ENCODE measurements at regions not wholly inside any gene's neighbourhood (a gene's known extent, or its start where the extent isn't known, plus 50 kb on each side); places are given as distances from the start of the nearest gene placed in this dataset.

GRCh38 chr6:91590191-91590590 is 1003.3 kb upstream of the MAP3K7 start (continued):
- no peak for TF ChIP-seq CTCF (IDR thresholded peaks at IDR 0.05; ENCODE audit: control extremely low read depth in 1 of 3, insufficient read depth in 1 of 3, low read depth in 1 of 3, low read length in 3 of 3)
- TF ChIP-seq TEAD4 (IDR thresholded peaks at IDR 0.05; ENCODE audit: low read depth, low read length), result no peak
- no peak for TF ChIP-seq EZH2 (IDR thresholded peaks at IDR 0.05; ENCODE audit: low read depth, low read length, severe bottlenecking)
- TF ChIP-seq JUND (IDR thresholded peaks at IDR 0.05; ENCODE audit: low read length), result no peak
- TF ChIP-seq TBP (IDR thresholded peaks at IDR 0.05; ENCODE audit: low read depth, low read length), result no peak

All from H1 (cell line).